GM12878 (cell line): ENCODE measurements at regions not wholly inside any gene's neighbourhood (a gene's known extent, or its start where the extent isn't known, plus 50 kb on each side); places are given as distances from the start of the nearest gene placed in this dataset.
A peak's percentile ranks its signal among the peaks of the same experiment; 100 is the strongest.

ENCODE experiments used
- ATAC-seq: fragments of 200-7000 bp; cut with Tn5 transposase; 3 replicates; pipeline ENCODE4 v1.9.1; 2020; ENCODE audit warnings: mild to moderate bottlenecking, moderate library complexity
- BruUV-seq: library from RNA; stranded (reverse); fragments of 400-500 nt; replicated peaks from 2 replicates; lab custom pipeline; 2021; lab: Mats Ljungman, UMichigan
- CTCF ChIA-PET: fragments of 300-600 bp; sonication (Branson Sonifier 250); formaldehyde crosslinking; extraction: SDS; loops from one replicate; lab custom pipeline; 2021; ENCODE audit warnings: inconsistent platforms; lab: Yijun Ruan, JAX
- POLR2A ChIA-PET: fragments of 350-600 bp; formaldehyde crosslinking; extraction: SDS; loops from one replicate; lab custom pipeline; 2021; ENCODE audit warnings: inconsistent platforms; lab: Charles Lee
- RAD21 ChIA-PET: fragments of 300-600 bp; sonication (Branson Sonifier 250); formaldehyde crosslinking; loops from one replicate; lab custom pipeline; 2023; ENCODE audit warnings: antibody characterized with exemption; ENCODE audit not compliant: unreplicated experiment; lab: Charles Lee
- SMC1A ChIA-PET: fragments of 300-600 bp; sonication (Branson Sonifier 250); formaldehyde crosslinking; loops from one replicate; lab custom pipeline; 2023; ENCODE audit not compliant: unreplicated experiment, uncharacterized antibody; lab: Charles Lee
- DNase-seq: peaks from one replicate; pipeline ENCODE4 v3.0.0-alpha.2; 2011; ENCODE audit warnings: low read depth, low spot score
- FAIRE-seq: peaks from 3 replicates; lab custom pipeline; 2011; peaks lifted over from hg19 to GRCh38; lab: Jason Lieb, UNC
- H2AFZ ChIP-seq: 2 replicates; pipeline ENCODE4 v1.6.0; 2011; ENCODE audit warnings: low read depth, low read length, control low read depth; ENCODE audit not compliant: control insufficient read depth
- H3K27ac ChIP-seq: 2 replicates; pipeline ENCODE4 v1.5.1; 2011; ENCODE audit warnings: control low read depth; ENCODE audit not compliant: control insufficient read depth, insufficient read depth
- H3K27me3 ChIP-seq, 2 experiments: replicated peaks in 1 of 2; 2 replicates each; pipeline versions ENCODE4 v1.6.0 to v1.6.1; 2011; ENCODE audit warnings: low read length in 1 of 2; ENCODE audit not compliant: control insufficient read depth in 2 of 2, insufficient read depth in 2 of 2
- H3K36me3 ChIP-seq, 2 experiments: 2 replicates each; pipeline ENCODE4 v1.5.1; 2011; ENCODE audit warnings: low read length in 1 of 2; ENCODE audit not compliant: control insufficient read depth in 2 of 2, insufficient read depth in 2 of 2
- H3K4me1 ChIP-seq: 2 replicates; pipeline ENCODE4 v1.6.1; 2011; ENCODE audit warnings: mild to moderate bottlenecking, low read length, moderate library complexity, mixed read lengths; ENCODE audit not compliant: control insufficient read depth, insufficient read depth
- H3K4me2 ChIP-seq: 2 replicates; pipeline ENCODE4 v1.6.0; 2011; ENCODE audit warnings: control low read depth; ENCODE audit not compliant: control insufficient read depth, insufficient read depth
- H3K4me3 ChIP-seq: fragments of 200-600 bp; sonication (generic); 2 replicates; pipeline ENCODE4 v1.5.1; 2016
- H3K79me2 ChIP-seq: 2 replicates; pipeline ENCODE4 v1.6.0; 2011; ENCODE audit warnings: low read length; ENCODE audit not compliant: control insufficient read depth, insufficient read depth
- H3K9ac ChIP-seq: 2 replicates; pipeline ENCODE4 v1.8.0; 2011; ENCODE audit warnings: low read length, control low read depth, mixed read lengths; ENCODE audit not compliant: control insufficient read depth, insufficient read depth
- H3K9me3 ChIP-seq: replicated peaks from 3 replicates; pipeline ENCODE4 v1.5.1; 2011; ENCODE audit warnings: mild to moderate bottlenecking, low read length; ENCODE audit not compliant: control insufficient read depth, insufficient read depth
- H4K20me1 ChIP-seq: 2 replicates; pipeline ENCODE4 v1.6.0; 2011; ENCODE audit not compliant: control insufficient read depth, insufficient read depth
- FOXM1 ChIP-seq: IDR thresholded peaks from 2 replicates; pipeline ENCODE4 v1.6.1; 2012; ENCODE audit warnings: low read depth, mild to moderate bottlenecking, inconsistent platforms, low read length, moderate library complexity
- GATAD2B ChIP-seq: fragments of 450-650 bp; conservative IDR thresholded peaks from 2 replicates; pipeline ENCODE4 v1.6.1; 2017; ENCODE audit warnings: low read depth, mild to moderate bottlenecking, moderate library complexity
- HDGF ChIP-seq: fragments of 450-650 bp; IDR thresholded peaks from 2 replicates; pipeline ENCODE4 v1.6.1; 2016; ENCODE audit warnings: antibody characterized with exemption
- LARP7 ChIP-seq: fragments of 450-650 bp; IDR thresholded peaks from 2 replicates; pipeline ENCODE4 v1.6.1; 2017; ENCODE audit warnings: mild to moderate bottlenecking
- NFXL1 ChIP-seq: fragments of 450-650 bp; IDR thresholded peaks from 2 replicates; pipeline ENCODE4 v1.6.1; 2017; ENCODE audit warnings: antibody characterized with exemption, mild to moderate bottlenecking, borderline replicate concordance
- SPI1 ChIP-seq: IDR thresholded peaks from 2 replicates; pipeline ENCODE4 v1.6.1; 2011; ENCODE audit warnings: low read depth, mild to moderate bottlenecking, low read length, moderate library complexity, borderline replicate concordance; ENCODE audit not compliant: insufficient read depth
- STAT1 ChIP-seq: fragments of 450-650 bp; conservative IDR thresholded peaks from 2 replicates; pipeline ENCODE4 v1.6.1; 2014; ENCODE audit warnings: antibody characterized with exemption, mild to moderate bottlenecking
- TARDBP ChIP-seq: IDR thresholded peaks from 2 replicates; pipeline ENCODE4 v1.6.1; 2016; ENCODE audit warnings: borderline replicate concordance
- ZZZ3 ChIP-seq: IDR thresholded peaks from 2 replicates; pipeline ENCODE4 v1.6.1; 2011; ENCODE audit warnings: low read depth; ENCODE audit not compliant: control insufficient read depth, insufficient read length
- WGBS: methylation state at CpG from one replicate; pipeline ENCODE4 v1.1.6; 2016; ENCODE audit warnings: low lambda C conversion rate; ENCODE audit not compliant: insufficient replicate concordance, insufficient coverage; ENCODE audit errors: missing lambda C conversion rate; 5-methylcytosine and 5-hydroxymethylcytosine counted together
- in situ Hi-C: fragments of 300-500 bp; cut with MboI; formaldehyde crosslinking; loops from 9 replicates; pipeline ENCODE4 v1.14.3; 2018; ENCODE audit warnings: mixed read lengths
- intact Hi-C: fragments of 100-400 bp; cut with micrococcal nuclease; formaldehyde crosslinking; loops from one replicate; pipeline ENCODE4 v1.14.2; 2022; ENCODE audit not compliant: unreplicated experiment
- TF ChIP-seq, protein P1 (sequence below): fragments of 450-650 bp; IDR thresholded peaks from 2 replicates; pipeline ENCODE4 v1.6.1; 2017; ENCODE audit warnings: mild to moderate bottlenecking, moderate library complexity
- TF ChIP-seq, protein P2 (sequence below): fragments of 450-650 bp; IDR thresholded peaks from 2 replicates; pipeline ENCODE4 v1.6.1; 2016; ENCODE audit warnings: mild to moderate bottlenecking, moderate library complexity, borderline replicate concordance

DNA sequence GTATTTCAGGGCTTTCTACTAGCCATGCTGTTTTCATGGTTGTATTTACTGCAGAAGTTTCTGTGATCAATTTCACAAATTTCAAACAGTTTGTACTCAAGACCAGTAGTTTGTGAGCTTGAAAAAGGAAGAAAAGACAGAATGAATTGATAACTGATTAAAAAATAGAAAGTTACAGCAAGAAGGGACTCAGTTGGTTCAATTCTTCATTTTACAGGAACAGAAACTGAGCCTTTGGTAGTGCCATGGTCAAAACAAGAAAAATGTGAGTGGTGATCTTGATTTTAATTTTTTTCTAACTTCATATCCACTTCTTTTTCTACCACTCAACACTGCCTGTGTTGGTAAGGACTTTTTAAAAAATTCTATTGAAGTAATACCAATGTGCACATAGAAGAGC is 206.6 kb upstream of the NREP start:
- ATAC-seq (peak; percentile 44; the same call in 2 of the 3 replicates), FAIRE-seq (peak; percentile 47), DNase-seq (no peak)
- Histone ChIP-seq H3K27ac (no peak overlapping the region), H3K79me2 (no peaks in the 10 kb centered on the region), H3K36me3 (no peaks in the 10 kb centered on the region), H3K9ac (no peak overlapping the region), H3K27me3 (no peaks in the 10 kb centered on the region), H4K20me1 (no peaks in the 10 kb centered on the region), H3K4me3 (no peak overlapping the region), H3K4me2 (no peak overlapping the region), H3K4me1 (no peaks in the 10 kb centered on the region; the same call in 1 of the 2 replicates), H2AFZ (no peak overlapping the region), H3K9me3 (no peaks in the 10 kb centered on the region; the same call in 2 of the 3 replicates)
- in situ Hi-C loops (no loop called here), intact Hi-C loops (no loop called here)
- CTCF ChIA-PET, result no interaction called here
- SMC1A ChIA-PET, result interaction anchor here (0.7 kb wide), 1 partner anchor 183 kb away, joined by 4 read pairs; no protein-coding TSS in a partner anchor
- RAD21 ChIA-PET, result no interaction called here
- BruUV-seq, result no TSS peak
- POLR2A ChIA-PET, result no interaction called here
- TF ChIP-seq SPI1 (peak; percentile 33; the same call in 1 of the 2 replicates), NFXL1 (no peak)

DNA sequence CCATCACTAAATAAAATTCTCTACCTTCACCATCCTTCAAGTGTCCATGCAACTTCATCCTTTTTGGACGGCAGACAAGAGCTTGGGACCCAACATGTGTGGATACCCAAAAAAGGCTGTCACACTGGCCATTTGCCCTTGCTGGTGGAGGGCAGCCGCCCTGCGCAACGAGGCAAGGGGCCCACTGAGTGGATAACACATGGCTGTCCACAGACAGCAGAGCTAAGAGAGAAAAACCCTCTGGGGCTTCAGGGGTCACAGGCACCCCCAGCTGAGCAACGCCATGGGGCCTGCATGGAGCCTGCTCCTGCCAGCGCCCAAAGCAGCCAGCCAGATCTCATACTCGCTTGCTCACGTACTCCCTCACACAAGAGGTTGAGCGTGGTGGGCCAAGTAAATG is 205.9 kb upstream of the NREP start:
- H4K20me1 ChIP-seq, result no peaks in the 10 kb centered on the region
- no peak overlapping the region for H3K4me3 ChIP-seq
- H3K4me2 ChIP-seq, result no peak overlapping the region
- ChIA-PET RAD21 (no interaction called here), CTCF (interaction anchor here (1.1 kb wide), 1 partner anchor 29 kb away, joined by 3 read pairs; no protein-coding TSS in a partner anchor), SMC1A (no interaction called here), POLR2A (no interaction called here)
- H3K79me2 ChIP-seq, result no peaks in the 10 kb centered on the region
- H3K27me3 ChIP-seq, result no peaks in the 10 kb centered on the region
- H2AFZ ChIP-seq, result no peak overlapping the region
- H3K9me3 ChIP-seq, result no peaks in the 10 kb centered on the region; the same call in 2 of the 3 replicates
- BruUV-seq, result no TSS peak
- no peak for ATAC-seq
- H3K9ac ChIP-seq, result no peak overlapping the region
- no peak for FAIRE-seq
- no peaks in the 10 kb centered on the region; the same call in 1 of the 2 replicates for H3K4me1 ChIP-seq
- 38% methylated on average over 9 of the region's 9 CpGs for WGBS
- no peak for DNase-seq
- in situ Hi-C loops (no loop called here), intact Hi-C loops (no loop called here)
- no peaks in the 10 kb centered on the region for H3K36me3 ChIP-seq
- no peak overlapping the region for H3K27ac ChIP-seq
- TF ChIP-seq LARP7 (no peak), TARDBP (no peak), GATAD2B (no peak), FOXM1 (no peak), STAT1 (no peak), ZZZ3 (no peak), HDGF (no peak)
- TF ChIP-seq, protein P1, sequence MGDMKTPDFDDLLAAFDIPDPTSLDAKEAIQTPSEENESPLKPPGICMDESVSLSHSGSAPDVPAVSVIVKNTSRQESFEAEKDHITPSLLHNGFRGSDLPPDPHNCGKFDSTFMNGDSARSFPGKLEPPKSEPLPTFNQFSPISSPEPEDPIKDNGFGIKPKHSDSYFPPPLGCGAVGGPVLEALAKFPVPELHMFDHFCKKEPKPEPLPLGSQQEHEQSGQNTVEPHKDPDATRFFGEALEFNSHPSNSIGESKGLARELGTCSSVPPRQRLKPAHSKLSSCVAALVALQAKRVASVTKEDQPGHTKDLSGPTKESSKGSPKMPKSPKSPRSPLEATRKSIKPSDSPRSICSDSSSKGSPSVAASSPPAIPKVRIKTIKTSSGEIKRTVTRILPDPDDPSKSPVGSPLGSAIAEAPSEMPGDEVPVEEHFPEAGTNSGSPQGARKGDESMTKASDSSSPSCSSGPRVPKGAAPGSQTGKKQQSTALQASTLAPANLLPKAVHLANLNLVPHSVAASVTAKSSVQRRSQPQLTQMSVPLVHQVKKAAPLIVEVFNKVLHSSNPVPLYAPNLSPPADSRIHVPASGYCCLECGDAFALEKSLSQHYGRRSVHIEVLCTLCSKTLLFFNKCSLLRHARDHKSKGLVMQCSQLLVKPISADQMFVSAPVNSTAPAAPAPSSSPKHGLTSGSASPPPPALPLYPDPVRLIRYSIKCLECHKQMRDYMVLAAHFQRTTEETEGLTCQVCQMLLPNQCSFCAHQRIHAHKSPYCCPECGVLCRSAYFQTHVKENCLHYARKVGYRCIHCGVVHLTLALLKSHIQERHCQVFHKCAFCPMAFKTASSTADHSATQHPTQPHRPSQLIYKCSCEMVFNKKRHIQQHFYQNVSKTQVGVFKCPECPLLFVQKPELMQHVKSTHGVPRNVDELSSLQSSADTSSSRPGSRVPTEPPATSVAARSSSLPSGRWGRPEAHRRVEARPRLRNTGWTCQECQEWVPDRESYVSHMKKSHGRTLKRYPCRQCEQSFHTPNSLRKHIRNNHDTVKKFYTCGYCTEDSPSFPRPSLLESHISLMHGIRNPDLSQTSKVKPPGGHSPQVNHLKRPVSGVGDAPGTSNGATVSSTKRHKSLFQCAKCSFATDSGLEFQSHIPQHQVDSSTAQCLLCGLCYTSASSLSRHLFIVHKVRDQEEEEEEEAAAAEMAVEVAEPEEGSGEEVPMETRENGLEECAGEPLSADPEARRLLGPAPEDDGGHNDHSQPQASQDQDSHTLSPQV, result no peak
- TF ChIP-seq, protein P2, sequence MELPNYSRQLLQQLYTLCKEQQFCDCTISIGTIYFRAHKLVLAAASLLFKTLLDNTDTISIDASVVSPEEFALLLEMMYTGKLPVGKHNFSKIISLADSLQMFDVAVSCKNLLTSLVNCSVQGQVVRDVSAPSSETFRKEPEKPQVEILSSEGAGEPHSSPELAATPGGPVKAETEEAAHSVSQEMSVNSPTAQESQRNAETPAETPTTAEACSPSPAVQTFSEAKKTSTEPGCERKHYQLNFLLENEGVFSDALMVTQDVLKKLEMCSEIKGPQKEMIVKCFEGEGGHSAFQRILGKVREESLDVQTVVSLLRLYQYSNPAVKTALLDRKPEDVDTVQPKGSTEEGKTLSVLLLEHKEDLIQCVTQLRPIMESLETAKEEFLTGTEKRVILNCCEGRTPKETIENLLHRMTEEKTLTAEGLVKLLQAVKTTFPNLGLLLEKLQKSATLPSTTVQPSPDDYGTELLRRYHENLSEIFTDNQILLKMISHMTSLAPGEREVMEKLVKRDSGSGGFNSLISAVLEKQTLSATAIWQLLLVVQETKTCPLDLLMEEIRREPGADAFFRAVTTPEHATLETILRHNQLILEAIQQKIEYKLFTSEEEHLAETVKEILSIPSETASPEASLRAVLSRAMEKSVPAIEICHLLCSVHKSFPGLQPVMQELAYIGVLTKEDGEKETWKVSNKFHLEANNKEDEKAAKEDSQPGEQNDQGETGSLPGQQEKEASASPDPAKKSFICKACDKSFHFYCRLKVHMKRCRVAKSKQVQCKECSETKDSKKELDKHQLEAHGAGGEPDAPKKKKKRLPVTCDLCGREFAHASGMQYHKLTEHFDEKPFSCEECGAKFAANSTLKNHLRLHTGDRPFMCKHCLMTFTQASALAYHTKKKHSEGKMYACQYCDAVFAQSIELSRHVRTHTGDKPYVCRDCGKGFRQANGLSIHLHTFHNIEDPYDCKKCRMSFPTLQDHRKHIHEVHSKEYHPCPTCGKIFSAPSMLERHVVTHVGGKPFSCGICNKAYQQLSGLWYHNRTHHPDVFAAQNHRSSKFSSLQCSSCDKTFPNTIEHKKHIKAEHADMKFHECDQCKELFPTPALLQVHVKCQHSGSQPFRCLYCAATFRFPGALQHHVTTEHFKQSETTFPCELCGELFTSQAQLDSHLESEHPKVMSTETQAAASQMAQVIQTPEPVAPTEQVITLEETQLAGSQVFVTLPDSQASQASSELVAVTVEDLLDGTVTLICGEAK, result no peak
